ENCODE measurements at regions not wholly inside any gene's neighbourhood (a gene's known extent, or its start where the extent isn't known, plus 50 kb on each side); places are given as distances from the start of the nearest gene placed in this dataset.

DNA sequence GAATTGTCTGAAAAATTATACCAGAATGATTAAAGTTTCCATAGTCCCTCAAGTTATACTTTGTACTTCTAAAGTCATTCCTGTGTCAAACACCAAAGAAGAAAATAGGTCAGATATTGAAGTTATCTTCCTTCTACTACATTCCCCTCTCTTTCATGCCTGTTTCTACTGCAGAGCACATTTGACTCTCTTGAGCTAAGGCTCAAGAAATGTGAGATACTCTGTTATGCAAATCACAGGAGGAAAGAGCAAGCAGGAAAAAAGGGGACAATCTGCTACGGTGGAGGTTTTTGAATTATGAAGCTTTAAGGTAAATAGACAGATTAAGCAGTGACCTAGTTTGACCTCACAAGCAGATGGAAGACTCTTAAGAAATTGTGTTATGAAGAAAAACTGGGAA, 198.9 kb upstream of the LDB2 start:
- TF ChIP-seq, protein P1, sequence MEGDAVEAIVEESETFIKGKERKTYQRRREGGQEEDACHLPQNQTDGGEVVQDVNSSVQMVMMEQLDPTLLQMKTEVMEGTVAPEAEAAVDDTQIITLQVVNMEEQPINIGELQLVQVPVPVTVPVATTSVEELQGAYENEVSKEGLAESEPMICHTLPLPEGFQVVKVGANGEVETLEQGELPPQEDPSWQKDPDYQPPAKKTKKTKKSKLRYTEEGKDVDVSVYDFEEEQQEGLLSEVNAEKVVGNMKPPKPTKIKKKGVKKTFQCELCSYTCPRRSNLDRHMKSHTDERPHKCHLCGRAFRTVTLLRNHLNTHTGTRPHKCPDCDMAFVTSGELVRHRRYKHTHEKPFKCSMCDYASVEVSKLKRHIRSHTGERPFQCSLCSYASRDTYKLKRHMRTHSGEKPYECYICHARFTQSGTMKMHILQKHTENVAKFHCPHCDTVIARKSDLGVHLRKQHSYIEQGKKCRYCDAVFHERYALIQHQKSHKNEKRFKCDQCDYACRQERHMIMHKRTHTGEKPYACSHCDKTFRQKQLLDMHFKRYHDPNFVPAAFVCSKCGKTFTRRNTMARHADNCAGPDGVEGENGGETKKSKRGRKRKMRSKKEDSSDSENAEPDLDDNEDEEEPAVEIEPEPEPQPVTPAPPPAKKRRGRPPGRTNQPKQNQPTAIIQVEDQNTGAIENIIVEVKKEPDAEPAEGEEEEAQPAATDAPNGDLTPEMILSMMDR (IDR thresholded peaks at IDR 0.05): no peak
- TF ChIP-seq POLR2A (IDR thresholded peaks at IDR 0.05): no peak
